ENCODE measurements at regions not wholly inside any gene's neighbourhood (a gene's known extent, or its start where the extent isn't known, plus 50 kb on each side); places are given as distances from the start of the nearest gene placed in this dataset.
A peak's percentile ranks its signal among the peaks of the same experiment; 100 is the strongest.

- no peaks in the 10 kb centered on the region for H3K9me3 ChIP-seq
- no peak for ATAC-seq
- no peaks in the 10 kb centered on the region for H3K27me3 ChIP-seq (ENCODE audit: low read depth)
- H3K4me1 ChIP-seq: no peaks in the 10 kb centered on the region
- H3K36me3 ChIP-seq: no peaks in the 10 kb centered on the region
- H3K27ac ChIP-seq: no peak overlapping the region
- H3K4me3 ChIP-seq: no peak overlapping the region
- TF ChIP-seq CTCF (IDR thresholded peaks at IDR 0.05): no peak
- intact Hi-C loops (cut with DNase I): no loop called here
- no peak for DNase-seq
These were observed 144.5 kb upstream of the MCHR2 start for GRCh38 chr6:100138346-100139022.

GRCh38 chr6:100137759-100138158 lies 143.7 kb upstream of the MCHR2 start:
- no peak for DNase-seq
- intact Hi-C loops (cut with DNase I): no loop called here
- no peaks in the 10 kb centered on the region for H3K36me3 ChIP-seq
- H3K4me3 ChIP-seq: no peak overlapping the region
- H3K27me3 ChIP-seq (ENCODE audit: low read depth): no peaks in the 10 kb centered on the region
- no peak for ATAC-seq
- H3K9me3 ChIP-seq: no peaks in the 10 kb centered on the region
- H3K27ac ChIP-seq: no peak overlapping the region
- H3K4me1 ChIP-seq: no peaks in the 10 kb centered on the region
- no peak for TF ChIP-seq CTCF (IDR thresholded peaks at IDR 0.05)

- no peak for DNase-seq
- no peak overlapping the region for H3K27ac ChIP-seq
- H3K9me3 ChIP-seq: peaks cover 5% of the 10 kb centered on the region
- intact Hi-C loops (cut with DNase I): no loop called here
- no peaks in the 10 kb centered on the region for H3K36me3 ChIP-seq
- ATAC-seq: peak in 1 of 2 donors; percentile 27
- H3K27me3 ChIP-seq (ENCODE audit: low read depth): no peaks in the 10 kb centered on the region
- no peak for TF ChIP-seq CTCF (IDR thresholded peaks at IDR 0.05)
- no peak overlapping the region for H3K4me3 ChIP-seq
- no peaks in the 10 kb centered on the region for H3K4me1 ChIP-seq
These were observed 142.6 kb upstream of the MCHR2 start for GRCh38 chr6:100136590-100136989.

GRCh38 chr6:100135977-100136376 lies 142.0 kb upstream of the MCHR2 start:
- DNase-seq: no peak
- H3K4me3 ChIP-seq: no peak overlapping the region
- H3K36me3 ChIP-seq: no peaks in the 10 kb centered on the region
- peaks cover 7% of the 10 kb centered on the region for H3K9me3 ChIP-seq
- no peak for ATAC-seq
- no peak for TF ChIP-seq CTCF (IDR thresholded peaks at IDR 0.05)
- no peaks in the 10 kb centered on the region for H3K4me1 ChIP-seq
- H3K27ac ChIP-seq: no peak overlapping the region
- H3K27me3 ChIP-seq (ENCODE audit: low read depth): no peaks in the 10 kb centered on the region
- intact Hi-C loops (cut with DNase I): no loop called here

- no peaks in the 10 kb centered on the region for H3K27me3 ChIP-seq (ENCODE audit: low read depth)
These were observed 140.7 kb upstream of the MCHR2 start for GRCh38 chr6:100134703-100135102.

More at GRCh38 chr6:100134703-100135102, 140.7 kb upstream of the MCHR2 start:
- no peaks in the 10 kb centered on the region for H3K36me3 ChIP-seq
- H3K4me1 ChIP-seq: no peaks in the 10 kb centered on the region
- TF ChIP-seq CTCF (IDR thresholded peaks at IDR 0.05): no peak
- no peak overlapping the region for H3K27ac ChIP-seq
- intact Hi-C loops (cut with DNase I): no loop called here
- H3K4me3 ChIP-seq: no peak overlapping the region
- no peak for DNase-seq
- no peak for ATAC-seq
- peaks cover 7% of the 10 kb centered on the region for H3K9me3 ChIP-seq
